ENCODE measurements at regions not wholly inside any gene's neighbourhood (a gene's known extent, or its start where the extent isn't known, plus 50 kb on each side); places are given as distances from the start of the nearest gene placed in this dataset.
A peak's percentile ranks its signal among the peaks of the same experiment; 100 is the strongest.

DNA sequence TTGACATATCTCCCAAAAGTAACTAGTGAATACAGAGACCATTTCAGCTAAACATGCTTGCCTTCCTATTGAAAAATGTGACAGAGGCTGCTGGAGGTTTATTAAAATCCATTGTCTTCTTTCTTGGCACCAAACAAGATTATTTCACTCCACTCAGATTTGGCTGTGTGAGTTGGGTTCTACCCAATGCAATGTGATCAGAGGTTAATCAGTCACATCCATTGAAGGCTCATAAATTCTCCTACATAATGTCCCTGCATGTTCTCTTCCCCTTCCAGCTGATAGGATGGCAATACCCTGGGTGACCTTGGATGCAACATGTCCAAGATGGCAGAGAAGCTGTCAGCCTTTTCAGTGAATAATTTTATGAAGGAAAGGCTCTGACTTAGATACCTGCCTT lies 54.5 kb downstream of the TKTL2 start:
- no peak for DNase-seq (ENCODE audit: low read depth, low spot score)
- Histone ChIP-seq H3K27me3 (ENCODE audit: insufficient read depth, insufficient read length) (no peaks in the 10 kb centered on the region), H3K4me3 (ENCODE audit: insufficient read length, low read depth) (no peak overlapping the region), H3K9me3 (ENCODE audit: insufficient read depth, low read length) (peaks cover 18% of the 10 kb centered on the region; the same call in 1 of the 2 replicates), H3K9ac (ENCODE audit: insufficient read length, low read depth) (no peak overlapping the region), H3K36me3 (ENCODE audit: insufficient read depth, insufficient read length, low read length) (no peaks in the 10 kb centered on the region), H3K4me1 (ENCODE audit: insufficient read depth, insufficient read length) (no peaks in the 10 kb centered on the region)
- no peak for TF ChIP-seq SUZ12 (IDR thresholded peaks at IDR 0.05; ENCODE audit: extremely low read depth, insufficient read depth, insufficient read length)
- TF ChIP-seq ZNF274 (IDR thresholded peaks at IDR 0.05; ENCODE audit: low read depth, low read length): no peak
- TF ChIP-seq YY1 (IDR thresholded peaks at IDR 0.05; ENCODE audit: insufficient read depth, insufficient read length): no peak

DNA sequence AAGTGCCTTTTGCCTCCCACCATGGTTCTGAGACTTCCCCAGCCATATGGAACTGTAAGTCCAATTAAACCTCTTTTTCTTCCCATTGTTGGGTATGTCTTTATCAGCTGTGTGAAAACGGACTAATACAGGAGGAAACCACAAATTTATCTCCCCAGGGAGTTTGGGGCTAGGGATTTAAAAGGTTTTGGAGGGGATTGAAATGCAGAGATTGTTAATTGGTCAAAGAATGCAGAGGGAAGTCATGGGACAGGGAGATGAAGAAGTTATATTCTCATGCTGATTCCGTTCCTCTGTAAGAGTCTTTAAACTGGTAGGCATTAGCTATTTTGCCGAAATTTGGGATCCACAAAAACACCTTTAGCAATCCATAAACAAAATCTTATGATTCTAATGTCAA lies 57.9 kb downstream of the TKTL2 start:
- H3K4me3 ChIP-seq (ENCODE audit: insufficient read length, low read depth): no peak overlapping the region
- peaks cover 18% of the 10 kb centered on the region; the same call in 1 of the 2 replicates for H3K9me3 ChIP-seq (ENCODE audit: insufficient read depth, low read length)
- no peak overlapping the region for H3K9ac ChIP-seq (ENCODE audit: insufficient read length, low read depth)
- no peaks in the 10 kb centered on the region for H3K36me3 ChIP-seq (ENCODE audit: insufficient read depth, insufficient read length, low read length)
- H3K4me1 ChIP-seq (ENCODE audit: insufficient read depth, insufficient read length): no peaks in the 10 kb centered on the region
- DNase-seq (ENCODE audit: low read depth, low spot score): peak; percentile 15
- no peaks in the 10 kb centered on the region for H3K27me3 ChIP-seq (ENCODE audit: insufficient read depth, insufficient read length)
- TF ChIP-seq SUZ12 (IDR thresholded peaks at IDR 0.05; ENCODE audit: extremely low read depth, insufficient read depth, insufficient read length): no peak

DNA sequence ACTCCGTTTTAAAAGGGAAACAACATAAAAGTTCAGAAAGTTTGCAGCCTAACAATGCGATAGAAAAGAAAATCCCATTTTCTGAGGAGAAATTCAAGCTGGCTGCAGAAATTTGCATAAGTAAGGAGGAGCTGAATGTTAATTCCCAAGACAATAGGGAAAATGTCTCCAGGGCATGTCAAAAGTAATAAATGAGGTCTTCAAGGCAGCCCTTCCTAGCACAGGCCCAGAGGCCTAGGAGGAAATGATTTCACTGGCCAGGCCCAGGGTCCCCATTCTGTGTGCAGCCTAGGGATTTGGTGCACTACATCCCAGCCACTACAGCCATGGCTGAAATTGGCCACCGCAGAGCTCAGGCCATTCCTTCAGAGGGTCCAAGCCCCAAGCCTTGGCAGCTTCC lies 59.3 kb downstream of the TKTL2 start:
- no peak for DNase-seq (ENCODE audit: low read depth, low spot score)
- Histone ChIP-seq H3K9ac (ENCODE audit: insufficient read length, low read depth) (no peak overlapping the region), H3K4me3 (ENCODE audit: insufficient read length, low read depth) (no peak overlapping the region), H3K36me3 (ENCODE audit: insufficient read depth, insufficient read length, low read length) (no peaks in the 10 kb centered on the region), H3K9me3 (ENCODE audit: insufficient read depth, low read length) (peaks cover 18% of the 10 kb centered on the region; the same call in 1 of the 2 replicates), H3K4me1 (ENCODE audit: insufficient read depth, insufficient read length) (no peaks in the 10 kb centered on the region), H3K27me3 (ENCODE audit: insufficient read depth, insufficient read length) (no peaks in the 10 kb centered on the region)
- TF ChIP-seq ZNF274 (IDR thresholded peaks at IDR 0.05; ENCODE audit: low read depth, low read length) (no peak), SUZ12 (IDR thresholded peaks at IDR 0.05; ENCODE audit: extremely low read depth, insufficient read depth, insufficient read length) (no peak)

DNA sequence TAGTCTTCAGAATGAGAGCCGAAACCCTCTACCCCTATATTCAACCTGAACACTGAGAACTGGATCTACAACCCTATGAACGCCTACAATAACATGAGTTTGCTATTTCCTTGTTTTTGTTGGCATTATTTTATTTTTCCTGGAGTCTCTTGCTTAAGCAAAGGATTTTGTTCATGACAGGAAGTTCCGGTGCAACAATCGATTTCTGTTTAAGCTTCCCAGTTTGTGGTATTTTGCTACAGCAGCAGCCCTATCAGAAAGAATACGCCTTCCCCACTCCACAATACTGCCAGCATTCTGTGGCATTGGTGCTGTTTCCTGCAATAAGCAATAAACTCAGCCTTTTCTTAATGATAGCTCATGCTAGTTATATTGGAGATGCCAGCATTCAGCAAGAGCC lies 60.9 kb downstream of the NPY5R start:
- H3K9ac ChIP-seq (ENCODE audit: insufficient read length, low read depth): no peak overlapping the region
- no peaks in the 10 kb centered on the region for H3K36me3 ChIP-seq (ENCODE audit: insufficient read depth, insufficient read length, low read length)
- H3K4me1 ChIP-seq (ENCODE audit: insufficient read depth, insufficient read length): no peaks in the 10 kb centered on the region
- no peak for TF ChIP-seq YY1 (IDR thresholded peaks at IDR 0.05; ENCODE audit: insufficient read depth, insufficient read length)
- no peak for TF ChIP-seq SUZ12 (IDR thresholded peaks at IDR 0.05; ENCODE audit: extremely low read depth, insufficient read depth, insufficient read length)
- TF ChIP-seq ZNF274 (IDR thresholded peaks at IDR 0.05; ENCODE audit: low read depth, low read length): no peak
- no peaks in the 10 kb centered on the region for H3K9me3 ChIP-seq (ENCODE audit: insufficient read depth, low read length)
- no peaks in the 10 kb centered on the region for H3K27me3 ChIP-seq (ENCODE audit: insufficient read depth, insufficient read length)
- no peak for DNase-seq (ENCODE audit: low read depth, low spot score)
- H3K4me3 ChIP-seq (ENCODE audit: insufficient read length, low read depth): no peak overlapping the region

DNA sequence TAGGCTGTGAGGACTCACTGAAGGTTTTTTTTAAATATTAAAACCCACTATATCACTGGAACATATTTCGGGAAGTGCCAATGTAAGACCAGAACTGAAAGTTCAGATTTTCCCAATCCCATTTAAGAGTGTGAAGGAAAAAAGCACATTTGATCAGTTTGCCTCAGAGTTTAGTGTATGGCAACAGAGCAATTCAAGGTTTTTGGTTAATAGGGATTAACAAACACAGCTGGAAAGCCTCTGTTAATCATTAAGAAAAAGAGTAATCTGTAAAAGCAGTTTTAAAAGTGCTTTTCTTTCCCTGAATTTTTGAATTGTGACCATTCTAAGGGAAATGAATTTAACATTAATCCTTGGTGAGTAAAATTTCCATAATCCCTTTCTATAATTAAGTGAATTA lies 60.4 kb downstream of the NPY5R start:
- H3K4me1 ChIP-seq (ENCODE audit: insufficient read depth, insufficient read length): no peaks in the 10 kb centered on the region
- no peak overlapping the region for H3K4me3 ChIP-seq (ENCODE audit: insufficient read length, low read depth)
- no peaks in the 10 kb centered on the region for H3K9me3 ChIP-seq (ENCODE audit: insufficient read depth, low read length)
- H3K27me3 ChIP-seq (ENCODE audit: insufficient read depth, insufficient read length): no peaks in the 10 kb centered on the region
- no peak for TF ChIP-seq ZNF274 (IDR thresholded peaks at IDR 0.05; ENCODE audit: low read depth, low read length)
- TF ChIP-seq SUZ12 (IDR thresholded peaks at IDR 0.05; ENCODE audit: extremely low read depth, insufficient read depth, insufficient read length): no peak
- TF ChIP-seq YY1 (IDR thresholded peaks at IDR 0.05; ENCODE audit: insufficient read depth, insufficient read length): no peak
- no peaks in the 10 kb centered on the region for H3K36me3 ChIP-seq (ENCODE audit: insufficient read depth, insufficient read length, low read length)
- no peak for DNase-seq (ENCODE audit: low read depth, low spot score)
- no peak overlapping the region for H3K9ac ChIP-seq (ENCODE audit: insufficient read length, low read depth)
